ENCODE measurements at regions not wholly inside any gene's neighbourhood (a gene's known extent, or its start where the extent isn't known, plus 50 kb on each side); places are given as distances from the start of the nearest gene placed in this dataset.

- Mint-ChIP-seq H3K9me3 (peaks cover 0 to 11% (median 3%) of the 10 kb centered on the region in 8 donors), H3K27me3 (no peaks in the 10 kb centered on the region), H3K4me1 (peaks cover 25 to 46% (median 35%) of the 10 kb centered on the region in 4 donors), H3K27ac (no peak overlapping the region), H3K4me3 (peak overlapping the region in 1 of 8 donors; percentile 44), H3K36me3 (no peaks in the 10 kb centered on the region)
- POLR2A ChIA-PET (ENCODE audit: partially characterized antibody), result interaction anchor here (1.0 kb wide), 1 partner anchor 582 kb away, joined by 3 read pairs; no protein-coding TSS in a partner anchor
- Histone ChIP-seq H3K9me3 (ENCODE audit: control insufficient read depth in 1 of 2, low read length in 2 of 2) (no peaks in the 10 kb centered on the region), H3K27me3 (ENCODE audit: insufficient read depth, low read length) (no peaks in the 10 kb centered on the region), H3K4me1 (ENCODE audit: insufficient read depth, low read length) (peaks cover 20% of the 10 kb centered on the region), H3K36me3 (ENCODE audit: insufficient read depth, low read length) (no peaks in the 10 kb centered on the region), H3K27ac (ENCODE audit: low read depth, low read length) (no peak overlapping the region), H3K4me3 (ENCODE audit: low read length in 2 of 2) (no peak overlapping the region)
- DNase-seq, result no peak
- intact Hi-C loops (cut with micrococcal nuclease), result no loop called here
- CTCF ChIA-PET (ENCODE audit: partially characterized antibody), result no interaction called here
Measured at GRCh38 chr5:143606043-143606752, 202.7 kb upstream of the NR3C1 start.

- Histone ChIP-seq H3K27ac (ENCODE audit: low read depth, low read length) (no peak overlapping the region), H3K27me3 (ENCODE audit: insufficient read depth, low read length) (no peaks in the 10 kb centered on the region), H3K9me3 (ENCODE audit: control insufficient read depth in 1 of 2, low read length in 2 of 2) (no peaks in the 10 kb centered on the region), H3K4me3 (ENCODE audit: low read length in 2 of 2) (no peak overlapping the region), H3K36me3 (ENCODE audit: insufficient read depth, low read length) (no peaks in the 10 kb centered on the region), H3K4me1 (ENCODE audit: insufficient read depth, low read length) (peaks cover 20% of the 10 kb centered on the region)
- Mint-ChIP-seq H3K4me1 (peaks cover 25 to 46% (median 35%) of the 10 kb centered on the region in 4 donors), H3K27me3 (no peaks in the 10 kb centered on the region), H3K4me3 (peak overlapping the region in 7 of 8 donors; percentile 26 to 71 (median 52)), H3K27ac (peak overlapping the region in 2 of 7 donors; percentile 7 to 15), H3K9me3 (peaks cover 0 to 11% (median 3%) of the 10 kb centered on the region in 8 donors), H3K36me3 (no peaks in the 10 kb centered on the region)
- peak; percentile 28 to 50 (median 45) for DNase-seq
- CTCF ChIA-PET (ENCODE audit: partially characterized antibody), result no interaction called here
- intact Hi-C loops (cut with micrococcal nuclease), result no loop called here
- POLR2A ChIA-PET (ENCODE audit: partially characterized antibody), result interaction anchor here (1.0 to 1.2 kb wide), 2 partner anchors 13 to 582 kb away, joined by 3 read pairs; no protein-coding TSS in a partner anchor
Measured at GRCh38 chr5:143605403-143606005, 202.0 kb upstream of the NR3C1 start.

GRCh38 chr5:143601917-143602333, 198.4 kb upstream of the NR3C1 start:
- H3K4me3 Mint-ChIP-seq, result no peak overlapping the region
- CTCF ChIA-PET (ENCODE audit: partially characterized antibody), result no interaction called here
- no peak overlapping the region for H3K27ac ChIP-seq (ENCODE audit: low read depth, low read length)
- H3K27me3 Mint-ChIP-seq, result no peaks in the 10 kb centered on the region
- no peaks in the 10 kb centered on the region for H3K36me3 ChIP-seq (ENCODE audit: insufficient read depth, low read length)
- no peaks in the 10 kb centered on the region for H3K36me3 Mint-ChIP-seq
- H3K27ac Mint-ChIP-seq, result peak overlapping the region in 1 of 7 donors; percentile 0
- peaks cover 25 to 46% (median 35%) of the 10 kb centered on the region in 4 donors for H3K4me1 Mint-ChIP-seq
- H3K27me3 ChIP-seq (ENCODE audit: insufficient read depth, low read length), result no peaks in the 10 kb centered on the region
- peaks cover 0 to 5% (median 0%) of the 10 kb centered on the region in 8 donors for H3K9me3 Mint-ChIP-seq
- H3K4me1 ChIP-seq (ENCODE audit: insufficient read depth, low read length), result peaks cover 20% of the 10 kb centered on the region
- peak in 4 of 5 donors; percentile 13 to 31 (median 16) for DNase-seq
- POLR2A ChIA-PET (ENCODE audit: partially characterized antibody), result no interaction called here
- intact Hi-C loops (cut with micrococcal nuclease), result no loop called here
- H3K4me3 ChIP-seq (ENCODE audit: low read length in 2 of 2), result no peak overlapping the region
- no peaks in the 10 kb centered on the region for H3K9me3 ChIP-seq (ENCODE audit: control insufficient read depth in 1 of 2, low read length in 2 of 2)

GRCh38 chr5:143601357-143601756, 197.9 kb upstream of the NR3C1 start:
- Mint-ChIP-seq H3K27me3 (no peaks in the 10 kb centered on the region), H3K27ac (no peak overlapping the region), H3K4me1 (peaks cover 25 to 42% (median 32%) of the 10 kb centered on the region in 4 donors), H3K9me3 (peaks cover 0 to 5% (median 0%) of the 10 kb centered on the region in 8 donors), H3K36me3 (no peaks in the 10 kb centered on the region), H3K4me3 (no peak overlapping the region)
- ChIA-PET CTCF (ENCODE audit: partially characterized antibody) (no interaction called here), POLR2A (ENCODE audit: partially characterized antibody) (no interaction called here)
- Histone ChIP-seq H3K4me3 (ENCODE audit: low read length in 2 of 2) (no peak overlapping the region), H3K4me1 (ENCODE audit: insufficient read depth, low read length) (peaks cover 18% of the 10 kb centered on the region), H3K27ac (ENCODE audit: low read depth, low read length) (no peak overlapping the region), H3K27me3 (ENCODE audit: insufficient read depth, low read length) (no peaks in the 10 kb centered on the region), H3K36me3 (ENCODE audit: insufficient read depth, low read length) (no peaks in the 10 kb centered on the region), H3K9me3 (ENCODE audit: control insufficient read depth in 1 of 2, low read length in 2 of 2) (no peaks in the 10 kb centered on the region)
- no peak for DNase-seq
- intact Hi-C loops (cut with micrococcal nuclease), result no loop called here

GRCh38 chr5:143600396-143601075, 197.1 kb upstream of the NR3C1 start:
- H3K9me3 ChIP-seq (ENCODE audit: control insufficient read depth in 1 of 2, low read length in 2 of 2), result no peaks in the 10 kb centered on the region
- DNase-seq, result no peak
- H3K27me3 Mint-ChIP-seq, result no peaks in the 10 kb centered on the region
- H3K4me1 Mint-ChIP-seq, result peaks cover 18 to 36% (median 24%) of the 10 kb centered on the region in 4 donors
- H3K36me3 Mint-ChIP-seq, result no peaks in the 10 kb centered on the region
- no peak overlapping the region for H3K4me3 Mint-ChIP-seq
- peaks cover 0 to 5% (median 0%) of the 10 kb centered on the region in 8 donors for H3K9me3 Mint-ChIP-seq
- H3K4me3 ChIP-seq (ENCODE audit: low read length in 2 of 2), result no peak overlapping the region
- no peak overlapping the region for H3K27ac ChIP-seq (ENCODE audit: low read depth, low read length)
- no peak overlapping the region for H3K27ac Mint-ChIP-seq
- H3K4me1 ChIP-seq (ENCODE audit: insufficient read depth, low read length), result peaks cover 10% of the 10 kb centered on the region
- POLR2A ChIA-PET (ENCODE audit: partially characterized antibody), result no interaction called here
- CTCF ChIA-PET (ENCODE audit: partially characterized antibody), result no interaction called here
- H3K36me3 ChIP-seq (ENCODE audit: insufficient read depth, low read length), result no peaks in the 10 kb centered on the region
- intact Hi-C loops (cut with micrococcal nuclease), result no loop called here
- no peaks in the 10 kb centered on the region for H3K27me3 ChIP-seq (ENCODE audit: insufficient read depth, low read length)

- no peak for DNase-seq
- Histone ChIP-seq H3K36me3 (ENCODE audit: insufficient read depth, low read length) (no peaks in the 10 kb centered on the region), H3K27ac (ENCODE audit: low read depth, low read length) (no peak overlapping the region), H3K9me3 (ENCODE audit: control insufficient read depth in 1 of 2, low read length in 2 of 2) (no peaks in the 10 kb centered on the region), H3K4me1 (ENCODE audit: insufficient read depth, low read length) (no peaks in the 10 kb centered on the region), H3K4me3 (ENCODE audit: low read length in 2 of 2) (no peak overlapping the region), H3K27me3 (ENCODE audit: insufficient read depth, low read length) (no peaks in the 10 kb centered on the region)
- Mint-ChIP-seq H3K27ac (no peak overlapping the region), H3K4me1 (peaks cover 8 to 32% (median 14%) of the 10 kb centered on the region in 4 donors), H3K36me3 (no peaks in the 10 kb centered on the region), H3K4me3 (no peak overlapping the region), H3K9me3 (peaks cover 0 to 5% (median 0%) of the 10 kb centered on the region in 8 donors), H3K27me3 (no peaks in the 10 kb centered on the region)
- ChIA-PET POLR2A (ENCODE audit: partially characterized antibody) (no interaction called here), CTCF (ENCODE audit: partially characterized antibody) (interaction anchor here (1.4 to 1.5 kb wide), 2 partner anchors 10 to 196 kb away, joined by 4 read pairs; partner anchors contain the start of gene NR3C1)
- intact Hi-C loops (cut with micrococcal nuclease), result no loop called here
Measured at GRCh38 chr5:143599474-143599873, 196.0 kb upstream of the NR3C1 start.

GRCh38 chr5:143596824-143597223, 193.3 kb upstream of the NR3C1 start:
- H3K27ac ChIP-seq (ENCODE audit: low read depth, low read length), result no peak overlapping the region
- no peaks in the 10 kb centered on the region for H3K4me1 ChIP-seq (ENCODE audit: insufficient read depth, low read length)
- Mint-ChIP-seq H3K36me3 (no peaks in the 10 kb centered on the region), H3K4me1 (peaks cover 2 to 12% (median 4%) of the 10 kb centered on the region in 4 donors), H3K27me3 (no peaks in the 10 kb centered on the region), H3K4me3 (no peak overlapping the region), H3K9me3 (peaks cover 0 to 2% (median 0%) of the 10 kb centered on the region in 8 donors), H3K27ac (no peak overlapping the region)
- no peak overlapping the region for H3K4me3 ChIP-seq (ENCODE audit: low read length in 2 of 2)
- no peaks in the 10 kb centered on the region for H3K9me3 ChIP-seq (ENCODE audit: control insufficient read depth in 1 of 2, low read length in 2 of 2)
- no peaks in the 10 kb centered on the region for H3K36me3 ChIP-seq (ENCODE audit: insufficient read depth, low read length)
- H3K27me3 ChIP-seq (ENCODE audit: insufficient read depth, low read length), result no peaks in the 10 kb centered on the region
- ChIA-PET POLR2A (ENCODE audit: partially characterized antibody) (no interaction called here), CTCF (ENCODE audit: partially characterized antibody) (no interaction called here)
- intact Hi-C loops (cut with micrococcal nuclease), result no loop called here
- DNase-seq, result no peak

Data from CD4-positive, alpha-beta memory T cell (primary cell).